H9 (cell line): ENCODE measurements at regions not wholly inside any gene's neighbourhood (a gene's known extent, or its start where the extent isn't known, plus 50 kb on each side); places are given as distances from the start of the nearest gene placed in this dataset.
A peak's percentile ranks its signal among the peaks of the same experiment; 100 is the strongest.

Source experiments
- DNase-seq: peaks from one replicate; pipeline ENCODE4 v3.0.0-alpha.2; 2017
- H2AFZ ChIP-seq: one replicate; pipeline ENCODE4 v1.6.1; 2013; ENCODE audit warnings: mild to moderate bottlenecking, low read length, control low read depth, moderate library complexity
- H2AK5ac ChIP-seq: 2 replicates; pipeline ENCODE4 v1.6.1; 2013; ENCODE audit warnings: low read length, control low read depth, mixed read lengths; ENCODE audit not compliant: insufficient read length
- H2BK120ac ChIP-seq: one replicate; pipeline ENCODE4 v1.6.1; 2013; ENCODE audit warnings: low read depth, mild to moderate bottlenecking, low read length, control low read depth, inconsistent platforms; ENCODE audit not compliant: poor library complexity, severe bottlenecking
- H2BK12ac ChIP-seq: 2 replicates; pipeline ENCODE4 v1.6.1; 2013; ENCODE audit warnings: low read length, control low read depth, mixed read lengths, low read depth; ENCODE audit not compliant: insufficient read length
- H2BK15ac ChIP-seq: 2 replicates; pipeline ENCODE4 v1.6.1; 2013; ENCODE audit warnings: low read depth, low read length, control low read depth
- H2BK20ac ChIP-seq: one replicate; pipeline ENCODE4 v1.6.1; 2013; ENCODE audit warnings: low read depth, mild to moderate bottlenecking, low read length, control low read depth, inconsistent platforms; ENCODE audit not compliant: poor library complexity, severe bottlenecking
- H2BK5ac ChIP-seq: 2 replicates; pipeline ENCODE4 v1.6.1; 2013; ENCODE audit warnings: low read length, control low read depth, mixed read lengths; ENCODE audit not compliant: insufficient read length
- H3K14ac ChIP-seq: 2 replicates; pipeline ENCODE4 v1.6.1; 2013; ENCODE audit warnings: low read length, control low read depth; ENCODE audit not compliant: insufficient read depth
- H3K18ac ChIP-seq: 2 replicates; pipeline ENCODE4 v1.6.1; 2013; ENCODE audit warnings: low read depth, mild to moderate bottlenecking, mixed read lengths, low read length, control low read depth; ENCODE audit not compliant: insufficient read length
- H3K23ac ChIP-seq: 2 replicates; pipeline ENCODE4 v1.6.1; 2013; ENCODE audit warnings: low read length, control low read depth, mixed read lengths, low read depth; ENCODE audit not compliant: insufficient read length
- H3K23me2 ChIP-seq: 2 replicates; pipeline ENCODE4 v1.6.1; 2013; ENCODE audit warnings: low read depth, mild to moderate bottlenecking, mixed read lengths, low read length, control low read depth; ENCODE audit not compliant: insufficient read length, poor library complexity, severe bottlenecking
- H3K27ac ChIP-seq: 2 replicates; pipeline ENCODE4 v1.5.1; 2013; ENCODE audit warnings: low read length, control low read depth, mixed read lengths, low read depth; ENCODE audit not compliant: insufficient read length
- H3K27me3 ChIP-seq: 2 replicates; pipeline ENCODE4 v1.6.1; 2013; ENCODE audit warnings: low read length, control low read depth, inconsistent platforms; ENCODE audit not compliant: insufficient read depth
- H3K4ac ChIP-seq: 2 replicates; pipeline ENCODE4 v1.6.1; 2013; ENCODE audit warnings: low read depth, mild to moderate bottlenecking, control low read depth, inconsistent platforms, low read length, moderate library complexity
- H3K4me1 ChIP-seq: 2 replicates; pipeline ENCODE4 v1.6.1; 2013; ENCODE audit warnings: low read length, control low read depth, inconsistent platforms; ENCODE audit not compliant: insufficient read depth
- H3K4me2 ChIP-seq: 2 replicates; pipeline ENCODE4 v1.6.1; 2013; ENCODE audit warnings: low read length, control low read depth, mixed read lengths; ENCODE audit not compliant: insufficient read length, insufficient read depth
- H3K56ac ChIP-seq: 2 replicates; pipeline ENCODE4 v1.6.1; 2013; ENCODE audit warnings: low read depth, mild to moderate bottlenecking, mixed read lengths, low read length, control low read depth; ENCODE audit not compliant: insufficient read length
- H3K79me1 ChIP-seq: 2 replicates; pipeline ENCODE4 v1.6.1; 2013; ENCODE audit warnings: low read depth, mild to moderate bottlenecking, moderate library complexity, low read length, control low read depth, inconsistent platforms; ENCODE audit not compliant: insufficient read depth, poor library complexity, severe bottlenecking
- H3K79me2 ChIP-seq: 2 replicates; pipeline ENCODE4 v1.6.1; 2013; ENCODE audit warnings: low read length, control low read depth, inconsistent platforms; ENCODE audit not compliant: insufficient read depth
- H3K9ac ChIP-seq: 2 replicates; pipeline ENCODE4 v1.6.1; 2013; ENCODE audit warnings: low read length, control low read depth, mixed read lengths; ENCODE audit not compliant: insufficient read length; ENCODE audit errors: extremely low read depth
- H3K9me3 ChIP-seq: one replicate; pipeline ENCODE4 v1.6.1; 2013; ENCODE audit warnings: low read depth, low read length, inconsistent platforms; ENCODE audit not compliant: control insufficient read depth
- H3T11ph ChIP-seq: one replicate; pipeline ENCODE4 v1.6.1; 2013; ENCODE audit warnings: mild to moderate bottlenecking, low read length, control low read depth, inconsistent platforms
- H4K20me1 ChIP-seq: one replicate; pipeline ENCODE4 v1.6.1; 2013; ENCODE audit not compliant: control insufficient read depth, insufficient read length, insufficient read depth
- H4K5ac ChIP-seq: 2 replicates; pipeline ENCODE4 v1.6.1; 2013; ENCODE audit warnings: low read depth, mild to moderate bottlenecking, mixed read lengths, low read length, control low read depth; ENCODE audit not compliant: insufficient read length
- H4K8ac ChIP-seq: replicated peaks from 2 replicates; pipeline ENCODE4 v1.6.1; 2013; ENCODE audit warnings: low read length, control low read depth, mixed read lengths, low read depth; ENCODE audit not compliant: insufficient read length
- H4K91ac ChIP-seq: 2 replicates; pipeline ENCODE4 v1.6.1; 2013; ENCODE audit warnings: low read depth, mild to moderate bottlenecking, moderate library complexity, mixed read lengths, low read length, control low read depth; ENCODE audit not compliant: insufficient read length
- H3K27ac Mint-ChIP-seq, 3 experiments: 2 replicates in 2 of 3; 3 replicates in 1 of 3; pipeline ENCODE4 v1.8.0; 2020 to 2021; ENCODE audit warnings: mixed read lengths in 3 of 3, mild to moderate bottlenecking in 1 of 3, moderate library complexity in 1 of 3
- H3K27me3 Mint-ChIP-seq: 2 replicates; pipeline ENCODE4 v1.8.0; 2021; ENCODE audit warnings: low read depth, mild to moderate bottlenecking, moderate library complexity, mixed read lengths
- H3K36me3 Mint-ChIP-seq, 3 experiments: 2 replicates in 2 of 3; 3 replicates in 1 of 3; pipeline ENCODE4 v1.8.0; 2020 to 2021; ENCODE audit warnings: low read depth in 3 of 3, mixed read lengths in 3 of 3; ENCODE audit not compliant: insufficient read depth in 1 of 3
- H3K4me1 Mint-ChIP-seq, 2 experiments: 2 replicates each; pipeline ENCODE4 v1.8.0; 2020; ENCODE audit warnings: mixed read lengths in 2 of 2
- H3K4me3 Mint-ChIP-seq, 2 experiments: 2 replicates in 1 of 2; 3 replicates in 1 of 2; pipeline ENCODE4 v1.8.0; 2020 to 2021; ENCODE audit warnings: mild to moderate bottlenecking in 2 of 2, mixed read lengths in 2 of 2, moderate library complexity in 1 of 2
- H3K9me3 Mint-ChIP-seq, 2 experiments: 2 replicates in 1 of 2; 3 replicates in 1 of 2; pipeline ENCODE4 v1.8.0; 2020; ENCODE audit warnings: mild to moderate bottlenecking in 2 of 2, mixed read lengths in 2 of 2, moderate library complexity in 1 of 2
- WGBS: extraction: QIAGEN DNeasy Blood & Tissue Kit; methylation state at CpG from one replicate; pipeline ENCODE4 v1.1.7; 2013; ENCODE audit warnings: missing lambda C conversion rate, low lambda C conversion rate, mixed read lengths; ENCODE audit not compliant: insufficient read length; ENCODE audit errors: extremely low coverage; 5-methylcytosine and 5-hydroxymethylcytosine counted together
- TF ChIP-seq, protein P1 (sequence below): fragments of 200-600 bp; sonication (generic); conservative IDR thresholded peaks from 3 replicates; pipeline ENCODE4 v1.8.0; 2021; ENCODE audit warnings: antibody characterized with exemption, mild to moderate bottlenecking

DNA sequence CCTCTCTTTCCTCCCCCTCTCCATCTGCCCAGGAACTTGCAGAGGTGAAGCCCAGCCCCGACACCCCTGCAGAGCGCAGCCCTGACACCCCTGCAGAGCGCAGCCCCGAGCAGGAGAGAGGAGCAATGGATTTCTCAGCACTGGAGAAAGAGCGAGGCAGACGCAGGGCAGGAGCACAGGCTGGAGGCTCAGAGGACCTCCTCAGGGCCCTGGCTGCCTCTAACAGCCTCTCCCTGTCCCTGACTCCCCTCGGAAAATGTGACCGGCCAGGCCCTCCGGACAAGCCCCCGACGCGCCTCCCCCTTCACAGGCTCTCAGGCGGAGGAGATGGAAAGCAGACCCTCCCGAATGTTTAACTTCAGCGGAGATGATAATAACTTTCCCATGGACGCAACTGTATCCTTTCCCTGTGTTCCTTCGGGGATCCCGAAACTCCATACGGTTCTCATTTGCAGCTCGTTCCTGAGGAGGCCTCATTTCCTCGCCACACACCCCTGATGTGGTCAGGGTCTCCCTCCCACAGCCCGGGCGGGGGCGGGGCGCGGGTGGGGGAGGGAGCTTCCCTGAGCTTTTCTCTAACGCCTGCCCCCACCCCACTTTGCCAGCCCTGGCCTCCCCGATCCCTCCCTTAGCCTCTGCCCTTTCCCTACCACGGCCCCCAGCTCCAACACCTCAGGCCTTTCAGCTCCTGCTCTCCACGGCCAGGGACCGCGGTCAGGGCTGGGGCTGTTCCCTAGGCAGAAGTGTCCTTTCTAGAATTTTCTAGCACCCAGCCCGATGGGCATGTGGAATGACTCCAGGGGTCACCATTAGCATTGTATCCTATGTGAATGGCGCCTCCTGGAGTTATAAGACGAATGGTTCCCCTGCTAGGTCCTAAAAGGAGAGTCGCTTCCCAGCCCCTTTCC lies 201.1 kb upstream of the BCOR start:
- Mint-ChIP-seq H3K4me3 (peak overlapping the region in 1 of 2 experiments; percentile 19; a peak in 1 of 5 replicates), H3K27ac (no peak overlapping the region), H3K36me3 (no peaks in the 10 kb centered on the region), H3K4me1 (peaks cover 13 to 37% of the 10 kb centered on the region in 2 experiments), H3K9me3 (peaks cover 62 to 73% of the 10 kb centered on the region in 2 experiments), H3K27me3 (peaks cover 12% of the 10 kb centered on the region)
- H4K91ac ChIP-seq = no peak overlapping the region
- H4K20me1 ChIP-seq = no peaks in the 10 kb centered on the region
- H3T11ph ChIP-seq = no peak overlapping the region
- H3K4me1 ChIP-seq = no peaks in the 10 kb centered on the region
- no peak overlapping the region for H4K5ac ChIP-seq
- H2AK5ac ChIP-seq = no peak overlapping the region
- H3K23me2 ChIP-seq = no peaks in the 10 kb centered on the region
- no peak overlapping the region for H2BK15ac ChIP-seq
- H3K4me2 ChIP-seq = no peak overlapping the region
- no peak overlapping the region for H2AFZ ChIP-seq
- no peak overlapping the region for H2BK5ac ChIP-seq
- H3K4ac ChIP-seq = no peak overlapping the region
- H4K8ac ChIP-seq = no peak overlapping the region
- no peak overlapping the region for H2BK120ac ChIP-seq
- H3K27ac ChIP-seq = no peak overlapping the region
- peak overlapping the region; percentile 49; the same call in 1 of the 2 replicates for H3K14ac ChIP-seq
- H3K56ac ChIP-seq = no peak overlapping the region
- no peaks in the 10 kb centered on the region for H3K9me3 ChIP-seq
- peak overlapping the region; percentile 58 for H3K18ac ChIP-seq
- H2BK12ac ChIP-seq = no peak overlapping the region
- no peak overlapping the region for H2BK20ac ChIP-seq
- no peak overlapping the region for H3K9ac ChIP-seq
- H3K79me1 ChIP-seq = no peaks in the 10 kb centered on the region
- H3K79me2 ChIP-seq = no peaks in the 10 kb centered on the region
- H3K23ac ChIP-seq = no peak overlapping the region
- TF ChIP-seq, protein P1, sequence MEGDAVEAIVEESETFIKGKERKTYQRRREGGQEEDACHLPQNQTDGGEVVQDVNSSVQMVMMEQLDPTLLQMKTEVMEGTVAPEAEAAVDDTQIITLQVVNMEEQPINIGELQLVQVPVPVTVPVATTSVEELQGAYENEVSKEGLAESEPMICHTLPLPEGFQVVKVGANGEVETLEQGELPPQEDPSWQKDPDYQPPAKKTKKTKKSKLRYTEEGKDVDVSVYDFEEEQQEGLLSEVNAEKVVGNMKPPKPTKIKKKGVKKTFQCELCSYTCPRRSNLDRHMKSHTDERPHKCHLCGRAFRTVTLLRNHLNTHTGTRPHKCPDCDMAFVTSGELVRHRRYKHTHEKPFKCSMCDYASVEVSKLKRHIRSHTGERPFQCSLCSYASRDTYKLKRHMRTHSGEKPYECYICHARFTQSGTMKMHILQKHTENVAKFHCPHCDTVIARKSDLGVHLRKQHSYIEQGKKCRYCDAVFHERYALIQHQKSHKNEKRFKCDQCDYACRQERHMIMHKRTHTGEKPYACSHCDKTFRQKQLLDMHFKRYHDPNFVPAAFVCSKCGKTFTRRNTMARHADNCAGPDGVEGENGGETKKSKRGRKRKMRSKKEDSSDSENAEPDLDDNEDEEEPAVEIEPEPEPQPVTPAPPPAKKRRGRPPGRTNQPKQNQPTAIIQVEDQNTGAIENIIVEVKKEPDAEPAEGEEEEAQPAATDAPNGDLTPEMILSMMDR = peak; percentile 54; the same call in 2 of the 3 replicates
- H3K27me3 ChIP-seq = peaks cover 4% of the 10 kb centered on the region; the same call in 1 of the 2 replicates
- DNase-seq = peak; percentile 49
- no CpG with 5 or more reads among the region's 36 CpGs for WGBS
